Stimulated activated CD4-positive, alpha-beta T cell treated with anti-CD3 and anti-CD28 coated beads, Interleukin-2, amount 100 ng/mL, for 24 hours (primary cell): ENCODE measurements at regions not wholly inside any gene's neighbourhood (a gene's known extent, or its start where the extent isn't known, plus 50 kb on each side); places are given as distances from the start of the nearest gene placed in this dataset.
"Not testable (repeated sequence)": the region's sequence is repeated elsewhere in the genome, so short reads cannot be mapped to it uniquely, and the experiment has no call there.

Experiments
- DNase-seq, 2 donors: peaks; one replicate each; pipeline ENCODE4 v3.0.0-alpha.2; 2020

GRCh38 chr10:60508831-60509230 lies 119.2 kb upstream of the ANK3 start:
- no peak for DNase-seq

GRCh38 chr10:60508037-60508436 lies 118.4 kb upstream of the ANK3 start:
- no peak for DNase-seq

DNA sequence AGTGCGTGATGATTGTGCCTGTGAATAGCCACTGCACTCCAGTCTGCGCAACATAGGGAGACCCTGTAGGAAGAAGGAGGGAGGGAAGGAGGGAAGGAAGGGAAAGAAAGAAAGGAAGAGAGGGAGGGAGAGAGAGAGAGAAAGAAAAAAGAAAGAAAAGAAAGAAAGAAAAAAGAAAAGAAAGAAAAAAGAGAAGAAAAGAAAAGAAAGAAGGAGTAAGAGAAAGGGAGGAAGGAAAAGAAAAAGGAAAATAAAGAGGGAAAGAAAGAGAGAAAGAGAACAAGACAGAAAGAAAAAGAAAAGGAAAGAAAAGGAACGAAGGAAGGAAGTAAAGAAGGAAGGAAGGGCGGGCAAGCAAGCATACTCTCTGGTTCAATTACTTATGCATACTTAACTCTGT lies 112.9 kb upstream of the ANK3 start:
- DNase-seq: no peak

GRCh38 chr10:60498985-60499384 lies 109.3 kb upstream of the ANK3 start:
- no peak for DNase-seq

DNA sequence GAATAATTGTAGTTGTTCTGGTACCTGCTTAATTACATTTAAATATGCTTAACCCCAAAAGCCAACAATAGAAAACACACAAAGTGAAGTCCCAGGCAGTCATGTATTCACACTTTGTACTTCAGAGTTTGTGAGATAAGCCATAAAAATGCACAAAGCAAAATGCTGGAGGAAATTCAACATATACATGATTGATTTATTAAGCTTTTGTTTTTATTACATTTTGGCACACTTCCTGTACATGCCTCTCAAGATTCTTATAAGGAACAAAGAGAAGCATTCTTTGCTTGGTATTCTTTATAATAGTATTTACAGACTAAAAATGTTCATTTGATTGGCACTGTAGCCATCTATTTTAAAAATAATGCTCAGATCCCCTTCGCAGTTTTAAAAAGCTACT lies 107.7 kb upstream of the ANK3 start:
- no peak for DNase-seq

GRCh38 chr10:60496181-60496580 lies 106.5 kb upstream of the ANK3 start:
- DNase-seq: no peak

GRCh38 chr10:60495338-60496055 lies 105.8 kb upstream of the ANK3 start:
- DNase-seq: no peak

DNA sequence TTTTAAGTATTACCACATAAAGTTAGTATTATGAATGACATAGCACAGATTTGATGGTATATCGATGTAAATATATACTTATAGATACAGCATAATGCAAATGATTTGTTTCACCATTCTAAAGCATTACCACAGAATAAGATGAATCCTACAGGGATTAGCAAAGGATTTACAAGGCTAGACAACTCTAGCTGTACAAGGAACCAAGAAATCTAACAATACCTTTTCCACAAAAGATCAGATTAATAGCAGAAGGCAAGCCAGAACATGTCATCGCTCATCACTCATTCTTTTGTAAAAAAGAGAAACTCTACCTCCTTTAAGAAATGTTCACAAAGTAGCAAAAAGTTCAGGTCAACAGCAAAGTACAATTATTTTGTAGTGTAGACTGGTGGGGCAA lies 105.1 kb upstream of the ANK3 start:
- no peak for DNase-seq

DNA sequence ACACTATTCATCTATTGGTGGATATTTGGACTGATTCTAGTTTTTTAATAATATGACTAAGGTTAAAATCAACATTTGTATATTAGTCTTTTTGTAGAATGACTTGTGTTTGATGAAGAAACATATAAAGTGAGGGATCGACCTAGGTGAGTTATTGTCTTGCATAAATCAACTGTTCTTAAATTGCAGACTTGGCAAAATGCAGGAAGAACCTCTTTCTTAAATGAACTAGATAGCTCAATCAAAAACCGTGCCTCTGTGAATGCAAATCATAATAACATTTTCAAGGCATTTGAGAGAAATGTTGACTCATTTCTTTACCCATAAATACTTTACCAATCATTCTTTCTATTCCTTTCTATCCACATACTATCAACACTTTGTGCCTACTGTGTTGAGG lies 101.5 kb upstream of the ANK3 start:
- DNase-seq: no peak

DNA sequence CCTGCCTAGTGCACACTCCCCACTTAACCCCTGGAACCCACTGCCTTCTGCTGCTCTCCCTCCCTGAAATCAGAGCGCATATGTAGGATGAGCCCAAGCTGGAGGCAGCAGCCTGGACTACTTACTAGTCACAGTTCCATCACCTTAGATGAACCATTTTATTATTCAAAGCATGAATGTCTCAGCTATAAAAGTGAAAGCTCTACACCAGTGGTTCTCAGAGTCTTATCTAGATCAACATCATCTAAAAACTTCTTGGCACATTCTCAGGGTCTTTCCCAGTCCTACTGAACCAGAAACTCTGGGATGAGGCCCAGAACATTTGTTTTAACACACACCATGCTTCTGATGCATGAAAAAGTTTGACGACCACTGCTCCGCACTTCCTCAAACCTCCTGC lies 100.3 kb upstream of the ANK3 start:
- DNase-seq: no peak

DNA sequence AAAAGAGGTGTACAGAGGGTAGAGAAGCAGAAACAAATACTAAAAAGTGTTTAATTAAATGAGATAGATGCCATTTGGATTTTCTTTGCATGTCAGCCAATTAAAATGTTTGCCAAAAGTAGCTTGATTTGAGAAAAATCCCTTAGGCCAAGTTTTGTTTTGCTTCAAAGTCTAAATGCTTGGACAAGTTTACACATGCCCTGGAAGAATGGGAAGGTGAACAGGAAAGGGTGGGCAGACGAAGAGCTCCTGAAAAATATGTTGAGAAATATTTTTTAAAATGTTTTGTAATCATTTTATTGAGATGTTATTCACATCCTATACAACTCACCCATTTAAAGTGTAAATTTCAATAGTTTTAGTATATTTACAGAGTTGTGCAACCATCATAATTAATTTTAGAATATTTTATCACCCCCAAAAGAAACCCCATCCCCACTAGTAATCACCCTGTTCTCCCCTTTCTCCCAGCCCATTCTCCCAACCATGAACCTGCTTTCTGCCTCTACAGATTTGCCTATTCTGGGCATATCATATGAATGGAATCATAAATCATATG lies 98.5 kb upstream of the ANK3 start:
- no peak for DNase-seq

- DNase-seq: no peak
Observed at GRCh38 chr10:60487543-60487942, 97.9 kb upstream of the ANK3 start.

- DNase-seq: no peak
Observed at GRCh38 chr10:60485025-60485424, 95.3 kb upstream of the ANK3 start.

GRCh38 chr10:60480865-60481563 lies 91.3 kb upstream of the ANK3 start:
- no peak for DNase-seq

DNA sequence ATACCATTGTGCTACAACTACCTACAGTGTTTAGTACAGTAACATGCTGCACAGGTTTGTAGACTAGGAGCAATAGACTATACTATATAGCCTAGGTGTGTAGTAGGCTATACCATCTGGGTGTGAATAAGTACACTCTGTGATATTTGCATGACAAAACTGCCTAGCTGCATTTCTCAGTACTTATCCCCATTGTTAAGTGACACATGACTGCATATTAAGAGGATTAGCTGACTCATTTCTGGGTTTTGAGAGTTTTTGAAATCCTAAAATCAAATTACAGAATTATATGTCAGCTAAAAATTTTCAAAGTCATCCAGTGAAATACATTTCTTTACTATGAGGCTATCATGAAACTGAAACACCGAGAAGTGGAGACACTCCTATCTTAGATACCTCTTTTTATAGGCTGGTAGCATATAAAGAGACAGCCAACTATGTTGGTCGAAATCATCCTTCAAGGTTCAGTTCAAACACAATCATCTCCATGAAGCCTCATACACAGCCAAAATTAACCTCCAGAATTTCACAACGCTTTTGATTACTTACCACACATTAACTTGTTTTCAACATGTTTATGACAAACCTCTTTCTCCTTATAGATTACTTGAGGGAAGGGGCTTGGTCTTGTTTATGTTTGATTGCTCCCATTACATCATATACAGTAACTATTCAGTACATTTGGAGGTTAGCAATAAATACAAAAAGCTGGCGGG lies 89.8 kb upstream of the ANK3 start:
- no peak for DNase-seq

GRCh38 chr10:60476451-60476850 lies 86.8 kb upstream of the ANK3 start:
- no peak for DNase-seq

- DNase-seq: no peak
Observed at GRCh38 chr10:60473557-60473956, 83.9 kb upstream of the ANK3 start.

- DNase-seq: no peak
Observed at GRCh38 chr10:60470091-60470490, 80.4 kb upstream of the ANK3 start.

DNA sequence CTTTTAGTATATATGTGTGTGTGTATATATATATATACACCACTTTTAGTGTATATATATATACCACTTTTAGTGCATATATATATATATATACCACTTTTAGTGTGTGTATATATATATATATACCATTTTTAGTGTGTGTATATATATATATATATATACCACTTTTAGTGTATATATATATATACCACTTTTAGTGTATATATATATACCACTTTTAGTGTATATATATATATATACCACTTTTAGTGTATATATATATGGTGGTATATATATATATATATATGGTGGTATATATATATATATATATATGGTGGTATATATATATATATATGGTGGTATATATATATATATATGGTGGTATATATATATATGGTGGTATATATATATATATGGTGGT lies 79.5 kb upstream of the ANK3 start:
- not testable (repeated sequence) for DNase-seq

DNA sequence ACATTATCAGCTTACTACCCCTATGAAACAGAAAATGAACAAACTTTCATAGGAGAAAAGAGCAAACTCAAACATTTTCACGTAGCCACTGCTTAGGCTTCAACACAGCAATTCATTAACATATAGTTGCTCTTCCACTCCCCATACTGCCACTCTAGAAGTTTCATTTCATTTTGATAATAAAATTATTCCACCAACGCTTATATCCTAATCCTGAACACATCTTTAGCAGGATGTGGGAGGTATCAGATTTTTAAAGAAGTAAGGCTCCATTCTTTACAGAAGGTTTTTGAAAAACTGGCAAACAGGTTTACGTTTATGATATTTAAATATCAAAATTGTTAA lies 77.5 kb upstream of the ANK3 start:
- no peak for DNase-seq

DNA sequence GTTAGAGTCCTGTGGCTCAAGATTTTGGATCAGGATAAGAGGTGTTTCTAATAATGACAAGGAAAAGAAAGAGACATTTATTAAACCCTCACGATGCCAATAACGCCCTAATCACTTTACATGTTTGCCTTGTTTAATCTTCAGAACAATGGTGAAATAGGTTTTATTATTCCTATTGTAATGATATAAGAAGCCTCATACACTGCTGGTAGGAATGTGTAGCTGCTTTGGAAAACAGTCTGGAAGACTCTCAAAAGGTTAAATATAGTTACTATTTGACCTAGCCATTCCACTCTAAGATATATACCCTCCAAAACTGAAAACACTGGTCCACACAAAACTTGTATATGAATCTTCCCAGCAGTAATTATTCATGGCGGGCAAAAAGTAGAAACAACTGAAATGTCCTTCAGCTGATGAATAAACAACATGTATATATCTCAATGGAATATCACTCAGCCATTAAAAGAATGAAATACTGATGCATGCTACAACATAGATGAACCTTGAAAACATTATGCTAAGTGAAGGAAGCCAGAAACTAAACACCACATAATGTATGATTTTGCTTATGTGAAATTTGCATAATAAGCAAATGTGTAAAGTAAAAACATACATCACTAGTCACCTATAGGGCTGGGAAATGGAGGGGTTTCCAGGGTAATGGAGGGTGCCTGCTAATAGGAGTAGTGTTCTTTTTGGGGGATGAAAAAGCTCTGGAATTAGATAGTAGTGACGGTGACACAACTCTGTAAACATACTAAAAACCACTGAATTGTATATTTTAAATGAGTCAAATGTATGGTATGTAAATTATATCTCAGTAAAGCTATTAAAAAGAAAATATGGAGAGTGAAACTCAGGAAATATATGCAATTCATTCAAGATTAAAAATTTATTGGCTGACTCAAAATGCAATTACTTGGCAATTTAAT lies 76.9 kb upstream of the ANK3 start:
- DNase-seq: no peak

DNA sequence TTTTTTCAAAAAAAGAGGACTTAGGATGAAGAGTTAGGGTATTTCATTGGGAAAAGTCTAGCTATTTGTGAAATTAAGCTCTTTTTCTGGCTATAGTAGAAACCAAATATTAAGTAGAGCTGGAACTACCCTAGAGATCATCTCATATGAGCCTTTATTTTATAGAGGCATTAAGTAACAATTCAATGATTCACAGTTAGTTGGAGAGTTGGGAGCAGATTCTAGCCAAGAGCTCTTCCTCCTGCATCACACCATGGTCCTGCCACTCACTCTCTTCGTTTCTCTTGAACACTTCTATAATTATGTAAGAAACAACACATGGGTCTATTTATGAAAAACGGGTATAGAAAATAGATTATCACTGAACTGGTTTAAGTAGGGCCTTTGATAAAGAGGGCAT lies 76.1 kb upstream of the ANK3 start:
- no peak for DNase-seq

GRCh38 chr10:60464659-60465058 lies 75.0 kb upstream of the ANK3 start:
- DNase-seq: no peak
